NCI-H146 treated with DMSO at 0.1 percent for 48 hours (cell line): ENCODE measurements at regions not wholly inside any gene's neighbourhood (a gene's known extent, or its start where the extent isn't known, plus 50 kb on each side); places are given as distances from the start of the nearest gene placed in this dataset.

Source experiments
- DNase-seq: peaks from one replicate; lab custom pipeline; 2025; ENCODE audit not compliant: unreplicated experiment; lab: John Stamatoyannopoulos, UW

- no peak for DNase-seq
Measured at GRCh38 chr18:71025505-71026225, 736.8 kb downstream of the SOCS6 start.

- DNase-seq = no peak
Measured at GRCh38 chr18:71022389-71022788, 733.5 kb downstream of the SOCS6 start.

- no peak for DNase-seq
Measured at GRCh38 chr18:71021030-71021362, 732.2 kb downstream of the SOCS6 start.

- DNase-seq = no peak
Measured at GRCh38 chr18:71020342-71021029, 731.6 kb downstream of the SOCS6 start.

- no peak for DNase-seq
Measured at GRCh38 chr18:71018816-71019215, 730.0 kb downstream of the SOCS6 start.

- no peak for DNase-seq
Measured at GRCh38 chr18:71012789-71013188, 723.9 kb downstream of the SOCS6 start.

GRCh38 chr18:71011389-71011788 lies 722.5 kb downstream of the SOCS6 start:
- no peak for DNase-seq

GRCh38 chr18:71008257-71008656 lies 719.4 kb downstream of the SOCS6 start:
- no peak for DNase-seq

GRCh38 chr18:71001597-71001996 lies 712.8 kb downstream of the SOCS6 start:
- DNase-seq = no peak

GRCh38 chr18:70998490-70998889 lies 709.6 kb downstream of the SOCS6 start:
- no peak for DNase-seq

GRCh38 chr18:70994116-70994515 lies 705.3 kb downstream of the SOCS6 start:
- no peak for DNase-seq

- DNase-seq = no peak
Measured at GRCh38 chr18:70991577-70991976, 702.7 kb downstream of the SOCS6 start.

GRCh38 chr18:70985948-70986347 lies 697.1 kb downstream of the SOCS6 start:
- DNase-seq = no peak

- peak; percentile 44 for DNase-seq
Measured at GRCh38 chr18:70982292-70982691, 693.4 kb downstream of the SOCS6 start.

GRCh38 chr18:70981400-70982140 lies 692.7 kb downstream of the SOCS6 start:
- peak; percentile 97 for DNase-seq

GRCh38 chr18:70973626-70974025 lies 684.8 kb downstream of the SOCS6 start:
- DNase-seq = no peak

- no peak for DNase-seq
Measured at GRCh38 chr18:70966419-70966818, 677.6 kb downstream of the SOCS6 start.

GRCh38 chr18:70961939-70962338 lies 673.1 kb downstream of the SOCS6 start:
- no peak for DNase-seq

GRCh38 chr18:70956554-70956953 lies 667.7 kb downstream of the SOCS6 start:
- no peak for DNase-seq

- DNase-seq = no peak
Measured at GRCh38 chr18:70936160-70936559, 647.3 kb downstream of the SOCS6 start.

- DNase-seq = peak; percentile 58
Measured at GRCh38 chr18:70931942-70932814, 643.3 kb downstream of the SOCS6 start.
